Tibial nerve (tissue), 4 donors: ENCODE measurements at regions not wholly inside any gene's neighbourhood (a gene's known extent, or its start where the extent isn't known, plus 50 kb on each side); places are given as distances from the start of the nearest gene placed in this dataset.

Source experiments
- DNase-seq, 2 donors: peaks; one replicate each; pipeline ENCODE4 v3.0.0-alpha.2; 2019; ENCODE audit warnings: low spot score in 2 of 2
- H3K27ac ChIP-seq, 4 donors: fragments of 200-600 bp; sonication (generic) in 3 of 4; one replicate each; pipeline ENCODE4 v1.5.1; 2017 to 2019; ENCODE audit warnings: mild to moderate bottlenecking in 1 of 4
- H3K27me3 ChIP-seq, 2 donors: fragments of 200-600 bp; sonication (generic) in 1 of 2; one replicate each; pipeline versions ENCODE4 v1.5.1 to v1.6.0; 2017 to 2019
- H3K36me3 ChIP-seq, 3 donors: fragments of 200-600 bp; sonication (generic); one replicate each; pipeline ENCODE4 v1.5.1; 2018 to 2019
- H3K4me1 ChIP-seq, 4 donors: fragments of 200-600 bp; sonication (generic) in 3 of 4; one replicate each; pipeline ENCODE4 v1.5.1; 2017 to 2019
- H3K4me3 ChIP-seq, 4 donors: fragments of 200-600 bp; sonication (generic) in 3 of 4; one replicate each; pipeline ENCODE4 v1.5.1; 2017 to 2019; ENCODE audit warnings: mild to moderate bottlenecking in 1 of 4, moderate library complexity in 1 of 4
- H3K9me3 ChIP-seq, 4 donors: fragments of 200-600 bp; sonication (generic) in 3 of 4; one replicate each; pipeline ENCODE4 v1.5.1; 2017 to 2019
- EP300 ChIP-seq, 2 donors: sonication (generic); formaldehyde crosslinking; IDR thresholded peaks; one replicate each; pipeline ENCODE4 v1.6.1; 2017; ENCODE audit warnings: antibody characterized with exemption in 2 of 2, mild to moderate bottlenecking in 1 of 2
- POLR2A ChIP-seq, 2 donors: fragments of 450-650 bp; IDR thresholded peaks; one replicate each; pipeline ENCODE4 v1.6.1; 2017; ENCODE audit warnings: antibody characterized with exemption in 2 of 2, mild to moderate bottlenecking in 2 of 2, moderate library complexity in 2 of 2
- WGBS, 2 donors: methylation state at CpG; one replicate each; pipeline ENCODE4 v1.1.5; 2018; 5-methylcytosine and 5-hydroxymethylcytosine counted together
- TF ChIP-seq, protein P1 (sequence below), 5 experiments: fragments of 200-600 bp in 3 of 5; fragments of 450-650 bp in 2 of 5; sonication (generic) in 3 of 5; IDR thresholded peaks; one replicate each; pipeline ENCODE4 v1.5.1; 2016 to 2019; ENCODE audit warnings: antibody characterized with exemption in 5 of 5, mild to moderate bottlenecking in 3 of 5, moderate library complexity in 2 of 5

- Histone ChIP-seq H3K36me3 (no peaks in the 10 kb centered on the region), H3K27ac (no peak overlapping the region), H3K4me3 (no peak overlapping the region), H3K4me1 (no peaks in the 10 kb centered on the region), H3K27me3 (no peaks in the 10 kb centered on the region), H3K9me3 (peaks cover 0 to 4% (median 0%) of the 10 kb centered on the region in 4 donors)
- WGBS, 2 donors: 79 to 81% methylated on average over 2 of the region's 2 CpGs
- DNase-seq: no peak
- TF ChIP-seq EP300 (IDR thresholded peaks at IDR 0.05): no peak
- TF ChIP-seq, protein P1, sequence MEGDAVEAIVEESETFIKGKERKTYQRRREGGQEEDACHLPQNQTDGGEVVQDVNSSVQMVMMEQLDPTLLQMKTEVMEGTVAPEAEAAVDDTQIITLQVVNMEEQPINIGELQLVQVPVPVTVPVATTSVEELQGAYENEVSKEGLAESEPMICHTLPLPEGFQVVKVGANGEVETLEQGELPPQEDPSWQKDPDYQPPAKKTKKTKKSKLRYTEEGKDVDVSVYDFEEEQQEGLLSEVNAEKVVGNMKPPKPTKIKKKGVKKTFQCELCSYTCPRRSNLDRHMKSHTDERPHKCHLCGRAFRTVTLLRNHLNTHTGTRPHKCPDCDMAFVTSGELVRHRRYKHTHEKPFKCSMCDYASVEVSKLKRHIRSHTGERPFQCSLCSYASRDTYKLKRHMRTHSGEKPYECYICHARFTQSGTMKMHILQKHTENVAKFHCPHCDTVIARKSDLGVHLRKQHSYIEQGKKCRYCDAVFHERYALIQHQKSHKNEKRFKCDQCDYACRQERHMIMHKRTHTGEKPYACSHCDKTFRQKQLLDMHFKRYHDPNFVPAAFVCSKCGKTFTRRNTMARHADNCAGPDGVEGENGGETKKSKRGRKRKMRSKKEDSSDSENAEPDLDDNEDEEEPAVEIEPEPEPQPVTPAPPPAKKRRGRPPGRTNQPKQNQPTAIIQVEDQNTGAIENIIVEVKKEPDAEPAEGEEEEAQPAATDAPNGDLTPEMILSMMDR (IDR thresholded peaks at IDR 0.05): no peak
Observed at GRCh38 chr11:104791896-104792295, 106.4 kb downstream of the CASP12 start.

- H3K9me3 ChIP-seq: no peaks in the 10 kb centered on the region
- TF ChIP-seq POLR2A (IDR thresholded peaks at IDR 0.05) (no peak), EP300 (IDR thresholded peaks at IDR 0.05) (no peak)
- TF ChIP-seq, protein P1 (IDR thresholded peaks at IDR 0.05): no peak
- DNase-seq: no peak
- H3K4me3 ChIP-seq: no peak overlapping the region
- 84% methylated on average over 4 of the region's 4 CpGs for WGBS, 2 donors
- H3K4me1 ChIP-seq: no peaks in the 10 kb centered on the region
- H3K27ac ChIP-seq: no peak overlapping the region
- H3K27me3 ChIP-seq: no peaks in the 10 kb centered on the region
- H3K36me3 ChIP-seq: no peaks in the 10 kb centered on the region
Observed at GRCh38 chr11:104784684-104785460, 113.4 kb downstream of the CASP12 start.

- WGBS, 2 donors: 77 to 86% methylated on average over 2 of the region's 2 CpGs
- Histone ChIP-seq H3K4me1 (no peaks in the 10 kb centered on the region), H3K4me3 (no peak overlapping the region), H3K27ac (no peak overlapping the region), H3K36me3 (no peaks in the 10 kb centered on the region), H3K9me3 (no peaks in the 10 kb centered on the region), H3K27me3 (no peaks in the 10 kb centered on the region)
- no peak for TF ChIP-seq POLR2A (IDR thresholded peaks at IDR 0.05)
- TF ChIP-seq EP300 (IDR thresholded peaks at IDR 0.05): no peak
- TF ChIP-seq, protein P1 (IDR thresholded peaks at IDR 0.05): no peak
- no peak for DNase-seq
Observed at GRCh38 chr11:104783241-104783640, 115.0 kb downstream of the CASP12 start.

- Histone ChIP-seq H3K9me3 (no peaks in the 10 kb centered on the region), H3K27me3 (no peaks in the 10 kb centered on the region), H3K27ac (no peak overlapping the region), H3K4me3 (no peak overlapping the region), H3K4me1 (no peaks in the 10 kb centered on the region), H3K36me3 (no peaks in the 10 kb centered on the region)
- no peak for DNase-seq
- 94 to 100% methylated on average over 1 of the region's 1 CpG for WGBS, 2 donors
- TF ChIP-seq POLR2A (IDR thresholded peaks at IDR 0.05): no peak
- TF ChIP-seq, protein P1 (IDR thresholded peaks at IDR 0.05): no peak
- no peak for TF ChIP-seq EP300 (IDR thresholded peaks at IDR 0.05)
Observed at GRCh38 chr11:104782377-104782754, 115.9 kb downstream of the CASP12 start.

DNA sequence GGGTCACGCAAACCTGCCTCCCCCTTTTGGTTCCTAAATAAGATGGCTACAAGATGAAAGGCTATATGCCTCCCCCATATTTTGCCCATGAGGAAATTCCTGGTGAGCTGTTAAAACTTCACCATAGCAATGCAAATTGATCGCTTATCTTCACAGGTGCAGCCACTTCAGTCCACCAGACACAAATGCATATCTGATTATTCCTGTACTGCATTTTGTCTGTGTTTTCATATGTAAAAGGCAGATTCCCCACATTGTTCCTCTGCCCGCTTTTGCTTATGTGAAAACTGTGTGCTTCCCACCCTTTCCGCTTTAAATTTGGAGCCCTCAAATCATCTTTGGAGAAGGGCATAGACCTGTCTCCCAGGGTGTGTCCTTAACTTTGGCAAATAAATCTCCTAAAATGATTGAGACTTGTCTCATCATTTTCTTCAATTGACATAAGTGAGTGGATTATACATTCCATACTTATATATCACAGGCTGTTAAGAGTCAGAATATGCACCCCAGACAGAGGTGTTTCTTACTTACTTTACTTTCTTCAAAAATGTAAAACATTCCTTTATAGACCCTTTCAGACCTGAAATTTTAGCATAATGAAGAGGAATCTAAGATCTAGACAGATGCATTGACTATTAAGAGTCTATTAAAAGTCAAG, 116.4 kb downstream of the CASP12 start:
- TF ChIP-seq POLR2A (IDR thresholded peaks at IDR 0.05) (no peak), EP300 (IDR thresholded peaks at IDR 0.05) (no peak)
- TF ChIP-seq, protein P1 (IDR thresholded peaks at IDR 0.05): no peak
- H3K4me3 ChIP-seq: no peak overlapping the region
- H3K4me1 ChIP-seq: no peaks in the 10 kb centered on the region
- H3K27me3 ChIP-seq: no peaks in the 10 kb centered on the region
- H3K27ac ChIP-seq: no peak overlapping the region
- H3K36me3 ChIP-seq: no peaks in the 10 kb centered on the region
- no peaks in the 10 kb centered on the region for H3K9me3 ChIP-seq
- no peak for DNase-seq
- 78 to 87% methylated on average over 4 of the region's 4 CpGs for WGBS, 2 donors
